DND-41 (cell line): ENCODE measurements at regions not wholly inside any gene's neighbourhood (a gene's known extent, or its start where the extent isn't known, plus 50 kb on each side); places are given as distances from the start of the nearest gene placed in this dataset.

ENCODE experiments used
- ATAC-seq: fragments of 200-7000 bp; cut with Tn5 transposase; 3 replicates; pipeline ENCODE4 v1.9.1; 2021; ENCODE audit warnings: low read depth; ENCODE audit not compliant: insufficient read depth
- DNase-seq: peaks from one replicate; pipeline ENCODE4 v3.0.0-alpha.2; 2020
- H2AFZ ChIP-seq: 2 replicates; pipeline ENCODE4 v1.6.0; 2012; ENCODE audit warnings: low read depth, low read length
- H3K27ac ChIP-seq: 2 replicates; pipeline ENCODE4 v1.5.1; 2012; ENCODE audit warnings: low read length, inconsistent platforms
- H3K27me3 ChIP-seq: fragments of 200-600 bp; sonication (generic); 2 replicates; pipeline ENCODE4 v1.6.0; 2012; ENCODE audit warnings: low read length, mild to moderate bottlenecking, inconsistent platforms; ENCODE audit not compliant: insufficient read depth, poor library complexity
- H3K36me3 ChIP-seq: 2 replicates; pipeline ENCODE4 v1.5.1; 2012; ENCODE audit warnings: low read length, inconsistent platforms; ENCODE audit not compliant: insufficient read depth
- H3K4me1 ChIP-seq: 2 replicates; pipeline ENCODE4 v1.5.1; 2012; ENCODE audit warnings: mild to moderate bottlenecking, low read length; ENCODE audit not compliant: insufficient read depth
- H3K4me2 ChIP-seq: 2 replicates; pipeline ENCODE4 v1.6.0; 2012; ENCODE audit warnings: mild to moderate bottlenecking, moderate library complexity, low read length, inconsistent platforms; ENCODE audit not compliant: insufficient read depth
- H3K4me3 ChIP-seq, 2 experiments: fragments of 200-600 bp in 1 of 2; shearing (Covaris generic) in 1 of 2; 2 replicates each; pipeline ENCODE4 v1.5.1; 2012 to 2016; ENCODE audit warnings: inconsistent platforms in 2 of 2, low read length in 2 of 2, mild to moderate bottlenecking in 2 of 2, low read depth in 1 of 2, moderate library complexity in 1 of 2
- H3K79me2 ChIP-seq: 2 replicates; pipeline ENCODE4 v1.6.0; 2012; ENCODE audit warnings: low read length, inconsistent platforms; ENCODE audit not compliant: insufficient read depth
- H3K9ac ChIP-seq: 2 replicates; pipeline ENCODE4 v1.6.0; 2012; ENCODE audit warnings: low read depth, mild to moderate bottlenecking, inconsistent platforms, low read length, moderate library complexity
- H3K9me3 ChIP-seq: 2 replicates; pipeline ENCODE4 v1.5.1; 2012; ENCODE audit warnings: low read length, moderate library complexity, mild to moderate bottlenecking, inconsistent platforms; ENCODE audit not compliant: insufficient read depth, severe bottlenecking
- H4K20me1 ChIP-seq: 2 replicates; pipeline ENCODE4 v1.6.0; 2012; ENCODE audit warnings: low read length; ENCODE audit not compliant: insufficient read depth
- CTCF ChIP-seq: IDR thresholded peaks from 2 replicates; pipeline ENCODE4 v1.5.1; 2012; ENCODE audit warnings: borderline replicate concordance, low read length, moderate library complexity, mild to moderate bottlenecking; ENCODE audit not compliant: poor library complexity, severe bottlenecking; ENCODE audit errors: extremely low read depth
- EZH2 ChIP-seq: IDR thresholded peaks from 3 replicates; pipeline ENCODE4 v1.6.1; 2012; ENCODE audit warnings: borderline replicate concordance, low read depth, mild to moderate bottlenecking, moderate library complexity, low read length, inconsistent platforms; ENCODE audit not compliant: severe bottlenecking

- Histone ChIP-seq H3K4me2 (no peak overlapping the region), H3K9me3 (no peaks in the 10 kb centered on the region), H2AFZ (no peak overlapping the region), H3K4me3 (no peak overlapping the region), H3K36me3 (no peaks in the 10 kb centered on the region), H3K27me3 (no peaks in the 10 kb centered on the region), H3K4me1 (no peaks in the 10 kb centered on the region), H3K9ac (no peak overlapping the region), H3K27ac (no peak overlapping the region), H4K20me1 (no peaks in the 10 kb centered on the region), H3K79me2 (no peaks in the 10 kb centered on the region)
- no peak for TF ChIP-seq EZH2
- TF ChIP-seq CTCF: no peak
- no peak for ATAC-seq
- DNase-seq: no peak
Measured at GRCh38 chr6:110033101-110033500, 55.0 kb downstream of the GPR6 start.

GRCh38 chr6:110033749-110034666 is 55.9 kb downstream of the GPR6 start:
- Histone ChIP-seq H4K20me1 (no peaks in the 10 kb centered on the region), H3K27me3 (no peaks in the 10 kb centered on the region), H3K9ac (no peak overlapping the region), H3K27ac (no peak overlapping the region), H2AFZ (no peak overlapping the region; the same call in 1 of the 2 replicates), H3K9me3 (no peaks in the 10 kb centered on the region), H3K4me2 (no peak overlapping the region), H3K36me3 (no peaks in the 10 kb centered on the region), H3K4me1 (no peaks in the 10 kb centered on the region), H3K4me3 (no peak overlapping the region), H3K79me2 (no peaks in the 10 kb centered on the region)
- TF ChIP-seq CTCF (no peak), EZH2 (no peak)
- DNase-seq: no peak
- ATAC-seq: no peak

GRCh38 chr6:110034667-110035036 is 56.5 kb downstream of the GPR6 start:
- Histone ChIP-seq H3K4me1 (peaks cover 5% of the 10 kb centered on the region), H3K27me3 (no peaks in the 10 kb centered on the region), H3K27ac (no peak overlapping the region), H3K9ac (no peak overlapping the region), H3K4me2 (no peak overlapping the region), H3K79me2 (no peaks in the 10 kb centered on the region), H3K36me3 (no peaks in the 10 kb centered on the region), H3K4me3 (no peak overlapping the region), H2AFZ (no peak overlapping the region; the same call in 1 of the 2 replicates), H3K9me3 (no peaks in the 10 kb centered on the region), H4K20me1 (no peaks in the 10 kb centered on the region)
- ATAC-seq: no peak
- DNase-seq: no peak
- TF ChIP-seq EZH2 (no peak), CTCF (no peak)
